GM18861 (cell line): ENCODE measurements at regions not wholly inside any gene's neighbourhood (a gene's known extent, or its start where the extent isn't known, plus 50 kb on each side); places are given as distances from the start of the nearest gene placed in this dataset.
"Not testable (repeated sequence)": the region's sequence is repeated elsewhere in the genome, so short reads cannot be mapped to it uniquely, and the experiment has no call there.

ENCODE experiments used
- ATAC-seq: cut with Tn5 transposase; IDR thresholded peaks from one replicate; pipeline ENCODE4 v1.9.1; 2021; ENCODE audit not compliant: unreplicated experiment

DNA sequence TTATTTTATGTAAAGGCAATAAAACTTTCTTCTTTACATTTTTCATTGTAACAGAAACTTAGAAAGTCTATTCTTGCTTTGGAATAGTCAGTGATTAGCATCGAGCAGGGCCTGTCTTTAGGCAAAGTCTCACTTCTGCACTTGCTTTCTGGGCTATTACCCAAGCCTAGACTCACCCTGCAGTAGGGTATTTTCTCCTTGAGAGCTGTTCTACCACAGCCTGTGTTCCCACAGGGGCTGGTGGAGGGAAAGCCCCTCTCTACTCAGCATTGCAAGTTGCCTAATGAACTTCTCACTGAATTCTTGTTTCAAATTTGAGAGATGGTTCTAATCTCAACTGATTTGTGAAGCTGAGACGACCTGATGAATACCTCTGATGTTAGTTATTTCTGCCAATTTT, 111.7 kb upstream of the KLHL14 start:
- peak; percentile 87 for ATAC-seq

DNA sequence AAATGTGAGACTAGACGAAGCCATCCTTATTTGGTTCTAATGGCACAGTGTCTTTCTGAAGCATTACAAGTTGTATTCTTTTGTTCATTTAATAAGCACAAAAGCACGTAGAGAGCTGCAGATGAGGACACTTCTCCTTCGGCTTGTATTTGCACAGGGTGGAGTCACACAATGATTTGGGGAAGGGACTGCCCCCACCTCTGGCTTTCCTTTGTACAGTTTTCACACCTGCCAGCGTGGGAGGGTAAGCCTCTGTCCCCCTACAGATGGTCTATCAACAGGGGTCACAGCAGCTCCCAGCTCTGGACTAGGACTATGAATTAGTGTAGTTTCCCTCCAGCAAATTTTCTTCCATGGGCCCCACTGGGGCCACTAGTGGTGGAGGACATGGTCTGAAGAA, 108.2 kb upstream of the KLHL14 start:
- no peak for ATAC-seq

DNA sequence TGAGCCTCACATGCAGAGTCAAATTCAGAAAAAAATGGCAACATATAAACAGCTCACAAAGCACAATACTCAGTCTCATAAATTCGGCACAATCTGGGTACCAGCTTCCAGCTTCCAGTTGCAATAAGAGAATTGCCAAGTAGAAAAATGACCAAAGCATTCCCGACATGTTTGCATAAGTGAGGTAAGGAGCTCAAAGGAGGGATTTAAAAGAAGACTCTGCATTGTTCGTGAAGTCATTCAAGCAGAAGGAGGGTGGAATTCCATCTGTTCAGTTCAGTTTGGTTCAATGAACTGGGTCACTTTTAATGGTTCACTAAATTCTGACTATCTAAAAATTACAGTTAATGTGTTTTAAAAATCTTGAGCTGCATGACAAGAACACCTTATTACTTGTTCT, 106.7 kb upstream of the KLHL14 start:
- no peak for ATAC-seq

DNA sequence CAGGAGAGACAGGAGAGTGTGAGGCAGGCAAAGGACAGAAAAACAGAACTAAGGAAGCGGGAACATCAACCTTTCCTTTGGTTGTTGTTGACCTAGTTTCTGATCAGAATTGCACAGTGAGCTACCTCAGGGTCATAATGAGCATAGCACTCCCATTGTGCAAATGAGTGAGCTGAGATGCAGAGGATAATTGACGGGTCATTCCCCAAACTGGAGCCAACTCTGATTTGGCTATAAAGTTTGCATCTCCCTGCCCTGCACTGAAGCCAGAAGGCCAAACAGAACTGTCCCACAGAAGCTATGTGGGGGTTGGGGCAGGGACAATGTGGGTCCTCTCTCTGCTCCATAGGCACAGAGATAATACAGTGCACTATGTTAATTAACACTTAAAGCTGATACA, 105.6 kb upstream of the KLHL14 start:
- no peak for ATAC-seq

DNA sequence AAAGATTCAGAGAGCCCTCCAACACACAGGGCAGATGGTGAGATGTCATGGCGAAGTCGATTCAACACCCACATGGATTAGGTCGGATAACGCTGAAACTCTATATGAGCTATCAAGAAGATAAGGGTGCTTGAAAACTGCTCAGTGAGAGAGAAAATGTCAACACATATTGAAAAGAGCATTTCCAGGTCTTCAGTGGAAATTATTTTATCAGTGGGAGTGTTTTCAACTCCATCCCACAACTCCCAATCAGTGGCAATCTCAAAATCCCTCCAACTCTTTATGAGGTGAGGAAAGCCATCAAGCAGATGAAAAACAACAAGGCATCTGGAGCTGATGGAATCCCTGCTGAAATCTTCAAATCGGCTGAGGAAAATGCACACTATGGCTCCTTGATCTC, 104.5 kb upstream of the KLHL14 start:
- ATAC-seq: no peak

DNA sequence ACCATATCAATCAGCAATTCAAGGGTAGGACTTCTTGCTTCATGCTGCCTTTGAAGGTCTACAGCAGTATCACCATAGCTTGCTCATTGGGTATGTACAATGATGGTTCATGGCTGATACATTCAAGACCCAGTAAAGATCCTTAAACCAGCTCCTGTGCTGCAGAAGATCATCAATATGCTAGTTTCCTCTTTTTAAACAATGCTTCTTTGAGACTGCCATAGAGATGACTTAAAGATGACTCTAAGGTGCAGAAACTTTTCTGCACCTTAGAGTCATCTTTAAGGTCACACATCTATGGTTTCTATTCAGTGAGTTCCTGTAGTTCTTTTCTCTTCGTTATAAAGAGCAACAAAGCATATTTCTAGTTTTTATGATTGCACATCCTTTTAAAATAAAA, 102.8 kb upstream of the KLHL14 start:
- ATAC-seq: no peak

DNA sequence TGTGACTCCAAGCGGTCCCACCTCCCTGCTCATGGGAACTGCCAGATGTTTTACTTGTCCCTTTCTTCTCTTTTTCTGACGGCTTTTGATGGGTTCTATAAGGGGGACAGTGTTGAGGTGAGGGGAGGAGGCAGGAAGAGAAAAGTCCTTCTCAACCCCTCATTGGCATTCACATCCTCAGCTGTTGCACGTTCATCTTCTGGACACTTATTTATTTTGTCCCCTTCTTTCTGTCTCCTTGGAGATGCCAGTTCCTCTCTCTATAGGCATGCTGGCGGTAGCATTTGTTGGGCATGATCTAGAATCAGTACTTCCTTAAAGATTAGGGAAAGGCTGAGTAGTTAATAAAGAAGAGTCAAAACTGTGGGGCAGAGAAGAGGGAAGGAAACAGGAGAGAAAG, 99.0 kb upstream of the KLHL14 start:
- ATAC-seq: no peak

DNA sequence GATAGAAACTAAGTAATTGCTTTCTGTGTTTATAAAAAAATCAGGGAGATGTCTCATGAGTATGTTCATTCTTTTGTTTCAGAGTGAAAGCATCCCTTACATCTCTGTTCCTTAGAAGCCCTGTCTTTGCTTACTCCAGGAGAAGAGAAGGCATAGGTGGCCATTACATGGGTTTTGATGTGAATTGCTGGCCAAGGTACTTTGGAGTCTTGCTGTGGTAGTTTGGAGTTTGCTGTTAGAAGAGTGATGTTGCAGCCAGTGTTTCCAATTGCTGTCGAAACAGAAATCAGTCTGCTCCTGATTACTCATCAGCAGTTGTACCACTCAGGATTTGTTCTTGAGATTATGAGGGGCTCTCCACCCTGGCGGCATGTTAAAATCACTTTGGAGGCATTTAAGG, 97.8 kb upstream of the KLHL14 start:
- ATAC-seq: no peak

DNA sequence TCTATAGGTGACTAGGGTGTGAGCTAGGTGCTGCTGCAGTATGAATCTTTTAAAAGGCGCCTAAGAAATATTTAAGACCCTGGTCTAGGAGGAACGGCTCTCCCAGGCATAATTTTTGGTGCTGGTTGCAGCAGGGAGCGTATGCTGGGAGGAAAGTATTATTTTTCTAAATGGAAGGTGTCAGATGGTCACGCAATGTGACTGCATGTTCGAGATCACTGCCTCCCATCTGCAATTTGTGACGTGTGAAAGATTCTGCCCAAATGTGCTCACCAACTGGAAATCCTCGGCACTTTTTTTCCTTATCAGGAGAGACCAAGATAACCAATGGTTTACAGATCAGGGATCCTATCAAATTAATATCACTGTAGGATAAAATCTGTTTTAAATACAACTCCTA, 95.6 kb upstream of the KLHL14 start:
- ATAC-seq: no peak

DNA sequence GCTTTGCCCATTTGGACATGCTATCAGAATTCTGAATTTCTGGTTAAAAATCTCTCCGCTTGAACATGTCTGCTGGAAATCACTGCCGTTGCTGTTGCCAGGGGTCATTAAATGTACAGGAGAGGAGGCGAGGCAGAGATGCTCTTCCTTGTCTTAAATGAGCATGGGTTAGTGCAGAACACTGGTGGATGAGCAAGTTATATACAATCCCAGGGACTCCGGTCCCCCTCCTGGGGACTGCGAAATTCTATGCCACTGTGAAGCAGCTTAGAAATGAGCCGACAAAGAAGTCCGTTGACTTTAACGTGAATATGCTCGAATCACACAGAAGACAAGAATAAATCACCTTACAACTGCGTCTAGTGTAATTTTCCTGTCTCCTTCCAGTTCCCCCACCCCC, 95.1 kb upstream of the KLHL14 start:
- ATAC-seq: no peak

DNA sequence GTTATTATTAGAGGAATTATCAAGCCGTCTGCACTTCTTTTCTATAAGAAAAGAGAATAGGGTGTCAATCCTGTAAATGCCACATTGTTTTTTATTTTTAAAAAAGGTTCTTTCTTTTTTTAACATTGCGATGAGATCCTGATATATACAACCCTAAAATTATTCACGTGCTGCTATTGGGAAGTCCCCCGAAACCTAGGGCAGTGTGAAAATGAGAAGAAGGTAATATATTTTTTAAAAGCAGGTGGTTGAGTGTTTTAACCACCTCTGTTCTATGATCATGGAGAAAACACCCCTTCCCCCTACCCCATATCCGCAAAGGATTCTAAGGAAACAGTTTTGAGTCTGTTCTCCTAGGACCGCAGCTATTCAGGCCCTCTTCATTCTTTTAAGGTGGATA, 94.5 kb upstream of the KLHL14 start:
- no peak for ATAC-seq

DNA sequence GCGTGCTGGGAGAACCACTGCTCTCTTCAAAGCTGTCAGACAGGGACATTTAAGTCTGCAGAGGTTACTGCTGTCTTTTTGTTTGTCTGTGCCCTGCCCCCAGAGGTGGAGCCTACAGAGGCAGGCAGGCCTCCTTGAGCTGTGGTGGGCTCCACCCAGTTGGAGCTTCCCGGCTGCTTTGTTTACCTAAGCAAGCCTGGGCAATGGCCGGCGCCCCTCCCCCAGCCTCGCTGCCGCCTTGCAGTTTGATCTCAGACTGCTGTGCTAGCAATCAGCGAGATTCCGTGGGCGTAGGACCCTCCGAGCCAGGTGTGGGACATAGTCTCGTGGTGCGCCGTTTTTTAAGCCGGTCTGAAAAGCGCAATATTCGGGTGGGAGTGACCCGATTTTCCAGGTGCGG, 89.2 kb upstream of the KLHL14 start:
- ATAC-seq: not testable (repeated sequence)

DNA sequence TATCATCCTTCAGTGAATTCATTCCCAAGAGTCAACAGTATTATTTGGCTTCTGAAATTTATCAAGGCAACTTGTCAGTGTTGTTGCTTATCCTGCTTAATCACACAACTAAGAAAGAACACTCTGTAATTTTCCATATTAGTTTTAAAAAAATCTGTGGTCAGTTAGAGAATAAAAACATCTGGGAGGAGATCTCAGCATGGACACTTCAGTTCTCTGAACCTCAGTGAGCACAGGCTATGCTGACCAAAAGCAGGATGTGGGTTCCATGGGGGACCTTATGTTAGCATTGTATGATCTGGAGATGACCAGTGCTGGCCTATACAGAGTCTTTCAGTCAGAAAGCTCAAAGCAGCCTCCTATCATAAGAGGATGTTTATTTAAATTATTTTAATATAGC, 79.1 kb upstream of the KLHL14 start:
- no peak for ATAC-seq

DNA sequence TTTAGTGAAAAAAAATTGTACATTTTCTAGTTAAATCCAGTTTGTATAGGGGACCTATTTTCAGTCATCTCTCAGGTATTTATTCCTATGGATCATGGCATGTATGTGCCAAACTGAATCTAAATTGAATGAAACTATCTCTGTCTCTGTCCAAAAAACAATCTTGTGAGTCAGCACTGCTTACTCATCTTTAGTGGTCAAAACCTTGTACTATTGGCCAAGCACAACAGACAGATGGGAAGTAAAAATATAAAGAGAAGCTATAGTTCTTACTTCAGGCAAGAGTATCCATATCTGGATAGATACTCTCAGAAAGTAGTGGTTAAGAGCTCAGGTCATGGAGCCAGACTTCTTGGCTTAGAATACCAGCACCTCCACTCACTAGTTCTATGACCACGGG, 76.0 kb upstream of the KLHL14 start:
- ATAC-seq: no peak

DNA sequence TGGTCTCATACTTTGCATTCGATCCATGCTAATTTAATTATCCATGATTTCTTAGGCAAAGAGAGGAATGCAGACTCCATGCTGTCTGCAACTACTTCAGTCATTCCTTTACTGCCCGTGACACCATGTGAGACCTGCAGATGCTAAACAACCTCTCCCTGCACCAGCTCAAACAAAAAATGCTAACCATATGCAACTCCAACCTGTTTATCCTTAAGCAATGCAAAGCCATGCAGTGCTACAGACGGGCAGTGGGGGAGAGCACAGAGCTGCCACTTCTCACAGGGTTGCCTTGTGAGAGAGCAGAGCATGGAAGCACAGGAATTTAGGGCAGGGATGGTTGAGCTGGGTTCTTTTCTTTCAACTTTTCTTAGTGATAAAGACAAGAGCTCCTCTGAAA, 74.9 kb upstream of the KLHL14 start:
- no peak for ATAC-seq

DNA sequence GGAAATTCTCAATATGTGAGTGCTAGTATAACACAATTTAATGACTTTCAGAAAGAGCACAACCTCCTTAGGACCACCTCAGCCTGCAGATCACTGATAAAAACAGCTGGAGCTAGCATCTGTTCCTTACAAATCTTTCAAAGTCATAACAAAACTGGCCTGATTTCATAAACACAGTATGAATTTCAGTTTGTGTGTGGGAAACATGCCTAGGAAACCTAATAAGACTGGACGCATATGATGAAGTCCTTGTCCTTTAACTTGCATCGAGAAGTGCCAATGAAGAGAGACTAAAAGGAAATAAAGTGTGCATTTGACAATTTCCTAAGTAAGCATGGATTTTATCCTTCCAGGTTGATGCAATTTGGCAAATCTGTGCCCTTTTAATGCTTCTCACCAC, 74.1 kb upstream of the KLHL14 start:
- no peak for ATAC-seq

DNA sequence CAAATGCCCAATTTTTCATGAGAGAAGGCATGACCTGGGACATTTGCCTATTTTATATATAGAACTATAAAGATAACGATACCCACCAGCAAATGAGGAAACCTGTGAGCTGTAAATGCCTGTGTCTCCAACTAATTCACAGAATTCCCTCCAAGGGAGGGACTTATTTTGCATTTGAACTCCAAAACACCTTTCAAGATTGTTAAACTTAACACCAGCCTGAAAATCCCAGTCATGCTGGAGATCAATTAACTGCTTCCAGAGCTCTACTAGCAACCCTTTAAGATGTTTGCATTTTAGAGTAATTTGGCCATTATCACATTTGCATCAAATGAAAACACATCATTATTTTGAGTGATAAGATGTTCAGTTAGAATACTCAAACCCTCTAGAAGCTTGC, 68.1 kb upstream of the KLHL14 start:
- no peak for ATAC-seq

DNA sequence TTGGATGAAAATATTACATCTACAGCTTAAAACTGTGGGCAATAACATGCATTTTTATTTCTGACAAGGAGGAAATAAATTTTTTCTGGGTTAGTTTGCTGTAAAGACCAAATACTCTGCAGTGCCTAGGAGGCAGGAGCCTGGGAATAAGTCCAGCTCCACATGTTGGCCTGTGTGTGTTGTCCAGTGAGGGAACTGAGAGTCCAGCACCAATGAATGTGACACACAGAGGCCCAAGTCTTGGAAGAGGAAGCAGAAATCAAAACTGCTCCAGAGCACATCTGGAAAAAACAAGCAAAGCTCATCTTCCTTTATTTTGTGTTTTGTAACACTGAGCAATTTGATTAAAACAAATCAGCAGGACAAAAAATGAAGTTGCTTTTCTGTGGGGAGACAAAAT, 63.1 kb upstream of the KLHL14 start:
- ATAC-seq: no peak

DNA sequence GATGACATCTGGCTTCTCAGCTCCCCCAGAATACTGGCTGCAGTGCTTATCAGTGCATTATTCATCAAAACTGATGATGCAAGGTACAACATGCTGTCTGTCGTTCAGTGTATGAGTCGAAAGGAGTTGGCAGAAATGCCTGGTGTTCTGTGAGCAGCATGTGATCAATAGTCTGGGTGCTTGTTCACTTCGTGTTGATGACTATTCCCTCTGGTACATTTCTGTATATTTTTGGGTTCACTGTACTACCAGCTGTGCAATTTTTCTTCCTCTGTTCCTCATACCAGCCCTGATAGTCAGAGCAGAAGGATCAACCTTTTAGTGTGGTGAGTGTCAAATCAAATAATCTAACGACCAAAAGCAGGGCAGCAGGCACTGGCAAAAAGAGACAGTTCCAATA, 59.0 kb upstream of the KLHL14 start:
- no peak for ATAC-seq

DNA sequence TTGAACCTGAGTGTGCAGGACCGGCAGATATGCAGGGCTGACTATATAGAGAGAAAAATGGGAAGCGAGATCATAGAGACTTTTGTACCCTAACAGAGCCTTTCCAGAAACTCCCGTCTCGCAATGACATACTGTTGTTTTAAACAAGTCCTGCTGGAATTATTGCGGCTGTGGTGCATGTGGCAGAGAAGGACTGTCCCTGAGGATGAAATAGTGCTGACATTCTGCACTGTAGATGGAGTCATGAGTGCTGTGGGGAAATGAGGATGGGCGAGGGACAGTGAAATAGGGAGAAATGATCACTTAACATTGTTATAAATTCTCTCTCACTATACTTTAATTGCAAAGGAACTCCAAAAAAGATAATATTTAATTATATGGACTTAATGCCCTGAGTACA, 50.4 kb upstream of the KLHL14 start:
- no peak for ATAC-seq
